ENCODE measurements at regions not wholly inside any gene's neighbourhood (a gene's known extent, or its start where the extent isn't known, plus 50 kb on each side); places are given as distances from the start of the nearest gene placed in this dataset.
"Not testable (repeated sequence)": the region's sequence is repeated elsewhere in the genome, so short reads cannot be mapped to it uniquely, and the experiment has no call there.

- WGBS (ENCODE audit: insufficient coverage, low coverage, low lambda C conversion rate, missing lambda C conversion rate): no CpG with 5 or more reads among the region's 2 CpGs
- ATAC-seq; H3K27ac ChIP-seq; DNase-seq; H3K4me1 ChIP-seq; H3K9me3 ChIP-seq; H3K27me3 ChIP-seq; intact Hi-C loops (cut with DNase I); H3K36me3 ChIP-seq; H3K4me3 ChIP-seq: not testable (repeated sequence)
These were observed 439.1 kb downstream of the SPATA31A7 start for GRCh38 chr9:61628951-61629350.

- Histone ChIP-seq H3K27ac (no peak overlapping the region), H3K36me3 (no peaks in the 10 kb centered on the region), H3K9me3 (no peaks in the 10 kb centered on the region), H3K27me3 (no peaks in the 10 kb centered on the region), H3K4me1 (no peaks in the 10 kb centered on the region), H3K4me3 (no peak overlapping the region)
- no peak for DNase-seq
- no peak for TF ChIP-seq POLR2A (IDR thresholded peaks at IDR 0.05)
- TF ChIP-seq CTCF (IDR thresholded peaks at IDR 0.05): no peak
- no CpG with 5 or more reads among the region's 19 CpGs for WGBS (ENCODE audit: insufficient coverage, low coverage, low lambda C conversion rate, missing lambda C conversion rate)
- no peak for ATAC-seq
- intact Hi-C loops (cut with DNase I): no loop called here
These were observed 444.4 kb downstream of the SPATA31A7 start for GRCh38 chr9:61634192-61634591.

GRCh38 chr9:61664232-61664631 lies 474.4 kb downstream of the SPATA31A7 start:
- H3K9me3 ChIP-seq; H3K36me3 ChIP-seq; ATAC-seq; DNase-seq; H3K4me3 ChIP-seq; intact Hi-C loops (cut with DNase I); H3K4me1 ChIP-seq; H3K27ac ChIP-seq; H3K27me3 ChIP-seq: not testable (repeated sequence)
- WGBS (ENCODE audit: insufficient coverage, low coverage, low lambda C conversion rate, missing lambda C conversion rate): 68% methylated on average over 3 of the region's 6 CpGs

- H3K4me1 ChIP-seq: no peaks in the 10 kb centered on the region
- no peak for TF ChIP-seq CTCF (IDR thresholded peaks at IDR 0.05)
- TF ChIP-seq POLR2A (IDR thresholded peaks at IDR 0.05): no peak
- intact Hi-C loops (cut with DNase I): no loop called here
- no peaks in the 10 kb centered on the region for H3K27me3 ChIP-seq
- H3K9me3 ChIP-seq: no peaks in the 10 kb centered on the region
- H3K4me3 ChIP-seq: no peak overlapping the region
- WGBS (ENCODE audit: insufficient coverage, low coverage, low lambda C conversion rate, missing lambda C conversion rate): 60% methylated on average over 5 of the region's 22 CpGs
- DNase-seq (no peak), ATAC-seq (no peak)
- H3K36me3 ChIP-seq: no peaks in the 10 kb centered on the region
- H3K27ac ChIP-seq: no peak overlapping the region
These were observed 475.5 kb downstream of the SPATA31A7 start for GRCh38 chr9:61665330-61665751.

- DNase-seq (no peak), ATAC-seq (no peak)
- H3K4me1 ChIP-seq: no peaks in the 10 kb centered on the region
- intact Hi-C loops (cut with DNase I): no loop called here
- no peaks in the 10 kb centered on the region for H3K27me3 ChIP-seq
- WGBS (ENCODE audit: insufficient coverage, low coverage, low lambda C conversion rate, missing lambda C conversion rate): 67% methylated on average over 9 of the region's 12 CpGs
- no peak overlapping the region for H3K27ac ChIP-seq
- no peaks in the 10 kb centered on the region for H3K36me3 ChIP-seq
- H3K4me3 ChIP-seq: no peak overlapping the region
- TF ChIP-seq CTCF (IDR thresholded peaks at IDR 0.05) (no peak), POLR2A (IDR thresholded peaks at IDR 0.05) (no peak)
- H3K9me3 ChIP-seq: no peaks in the 10 kb centered on the region
These were observed 476.0 kb downstream of the SPATA31A7 start for GRCh38 chr9:61665829-61666228.

GRCh38 chr9:61666310-61666709 lies 476.5 kb downstream of the SPATA31A7 start:
- TF ChIP-seq POLR2A (IDR thresholded peaks at IDR 0.05) (no peak), CTCF (IDR thresholded peaks at IDR 0.05) (no peak)
- no peak for ATAC-seq
- peak in 1 of 3 donors; percentile 35 for DNase-seq
- 76% methylated on average over 10 of the region's 15 CpGs for whole genome bisulfite sequencing (ENCODE audit: insufficient coverage, low coverage, low lambda C conversion rate, missing lambda C conversion rate)
- Histone ChIP-seq H3K27ac (no peak overlapping the region), H3K27me3 (no peaks in the 10 kb centered on the region), H3K36me3 (no peaks in the 10 kb centered on the region), H3K9me3 (no peaks in the 10 kb centered on the region), H3K4me3 (no peak overlapping the region), H3K4me1 (no peaks in the 10 kb centered on the region)
- intact Hi-C loops (cut with DNase I): no loop called here

All from right lobe of liver (tissue), 6 donors.